ENCODE measurements at regions not wholly inside any gene's neighbourhood (a gene's known extent, or its start where the extent isn't known, plus 50 kb on each side); places are given as distances from the start of the nearest gene placed in this dataset.
"Not testable (repeated sequence)": the region's sequence is repeated elsewhere in the genome, so short reads cannot be mapped to it uniquely, and the experiment has no call there.

DNA sequence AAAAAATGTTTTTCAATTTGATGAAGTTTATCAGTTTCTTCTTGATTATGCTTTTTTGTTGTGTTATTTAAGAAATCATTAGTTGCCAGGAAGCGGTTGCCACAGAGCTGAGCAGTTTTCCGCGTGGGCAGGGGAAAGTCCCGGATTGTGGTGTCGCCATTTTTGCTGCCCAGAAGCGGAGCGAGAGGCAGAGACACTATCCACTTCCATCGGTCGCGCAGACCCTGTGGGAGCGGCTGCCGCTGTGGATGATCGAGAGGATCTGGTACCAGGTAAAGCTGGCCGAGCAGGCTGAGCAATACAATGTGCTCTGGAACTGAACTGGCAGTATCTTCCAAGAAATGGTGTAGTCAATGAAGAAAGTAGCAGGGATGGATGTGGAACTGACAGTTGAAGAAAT lies 119.8 kb downstream of the ZNF736 start:
- no peak for DNase-seq
- ATAC-seq (ENCODE audit: insufficient read depth, low FRiP score) = no peak
- Histone ChIP-seq H3K4me1 (ENCODE audit: control insufficient read depth in 5 of 5, insufficient read depth in 5 of 5, low read length in 5 of 5) (no peaks in the 10 kb centered on the region), H3K36me3 (ENCODE audit: control insufficient read depth in 4 of 4, insufficient read depth in 4 of 4, low read length in 4 of 4) (no peaks in the 10 kb centered on the region), H3K27ac (ENCODE audit: low read depth in 1 of 2, low read length in 1 of 2) (no peak overlapping the region), H3K9me3 (ENCODE audit: control insufficient read depth in 4 of 4, insufficient read depth in 3 of 4, low read length in 3 of 4) (peaks cover 0 to 12% (median 4%) of the 10 kb centered on the region in 4 donors), H3K9ac (ENCODE audit: insufficient read depth in 1 of 2, low read length in 2 of 2) (no peak overlapping the region), H3K27me3 (ENCODE audit: control insufficient read depth in 3 of 3, insufficient read depth in 3 of 3, low read length in 2 of 3) (no peaks in the 10 kb centered on the region), H3K4me3 (no peak overlapping the region)
- 88 to 94% methylated on average over 14 of the region's 14 CpGs for WGBS, 2 donors
- no peak for TF ChIP-seq CTCF (IDR thresholded peaks at IDR 0.05; ENCODE audit: control extremely low read depth, extremely low read depth)

- no peak overlapping the region for H3K9ac ChIP-seq (ENCODE audit: insufficient read depth in 1 of 2, low read length in 2 of 2)
- ATAC-seq (ENCODE audit: insufficient read depth, low FRiP score) = no peak
- H3K4me3 ChIP-seq = no peak overlapping the region
- no peak for TF ChIP-seq CTCF (IDR thresholded peaks at IDR 0.05; ENCODE audit: control extremely low read depth, extremely low read depth)
- no peaks in the 10 kb centered on the region for H3K36me3 ChIP-seq (ENCODE audit: control insufficient read depth in 4 of 4, insufficient read depth in 4 of 4, low read length in 4 of 4)
- no peak overlapping the region for H3K27ac ChIP-seq (ENCODE audit: low read depth in 1 of 2, low read length in 1 of 2)
- no peaks in the 10 kb centered on the region for H3K27me3 ChIP-seq (ENCODE audit: control insufficient read depth in 3 of 3, insufficient read depth in 3 of 3, low read length in 2 of 3)
- peaks cover 0 to 14% (median 4%) of the 10 kb centered on the region in 4 donors for H3K9me3 ChIP-seq (ENCODE audit: control insufficient read depth in 4 of 4, insufficient read depth in 3 of 4, low read length in 3 of 4)
- WGBS, 2 donors = 85 to 90% methylated on average over 5 of the region's 5 CpGs
- H3K4me1 ChIP-seq (ENCODE audit: control insufficient read depth in 5 of 5, insufficient read depth in 5 of 5, low read length in 5 of 5) = no peaks in the 10 kb centered on the region
- DNase-seq = no peak
Measured at GRCh38 chr7:64431838-64432237, 118.1 kb downstream of the ZNF736 start.

- Histone ChIP-seq H3K36me3 (ENCODE audit: control insufficient read depth in 4 of 4, insufficient read depth in 4 of 4, low read length in 4 of 4) (no peaks in the 10 kb centered on the region), H3K4me3 (no peak overlapping the region), H3K4me1 (ENCODE audit: control insufficient read depth in 5 of 5, insufficient read depth in 5 of 5, low read length in 5 of 5) (no peaks in the 10 kb centered on the region), H3K27me3 (ENCODE audit: control insufficient read depth in 3 of 3, insufficient read depth in 3 of 3, low read length in 2 of 3) (no peaks in the 10 kb centered on the region), H3K9me3 (ENCODE audit: control insufficient read depth in 4 of 4, insufficient read depth in 3 of 4, low read length in 3 of 4) (peaks cover 0 to 12% (median 4%) of the 10 kb centered on the region in 4 donors), H3K27ac (ENCODE audit: low read depth in 1 of 2, low read length in 1 of 2) (no peak overlapping the region), H3K9ac (ENCODE audit: insufficient read depth in 1 of 2, low read length in 2 of 2) (no peak overlapping the region)
- no peak for TF ChIP-seq CTCF (IDR thresholded peaks at IDR 0.05; ENCODE audit: control extremely low read depth, extremely low read depth)
- 100% methylated on average over 1 of the region's 1 CpG for WGBS, 2 donors
- ATAC-seq (ENCODE audit: insufficient read depth, low FRiP score) = no peak
- no peak for DNase-seq
Measured at GRCh38 chr7:64429232-64429631, 115.5 kb downstream of the ZNF736 start.

GRCh38 chr7:64425436-64425835 lies 111.7 kb downstream of the ZNF736 start:
- H3K4me1 ChIP-seq (ENCODE audit: control insufficient read depth in 5 of 5, insufficient read depth in 5 of 5, low read length in 5 of 5); DNase-seq; H3K27me3 ChIP-seq (ENCODE audit: control insufficient read depth in 3 of 3, insufficient read depth in 3 of 3, low read length in 2 of 3); H3K27ac ChIP-seq (ENCODE audit: low read depth in 1 of 2, low read length in 1 of 2); H3K36me3 ChIP-seq (ENCODE audit: control insufficient read depth in 4 of 4, insufficient read depth in 4 of 4, low read length in 4 of 4); ATAC-seq (ENCODE audit: insufficient read depth, low FRiP score); H3K9ac ChIP-seq (ENCODE audit: insufficient read depth in 1 of 2, low read length in 2 of 2); H3K4me3 ChIP-seq: not testable (repeated sequence)
- peaks cover 0 to 10% (median 4%) of the 10 kb centered on the region in 4 donors for H3K9me3 ChIP-seq (ENCODE audit: control insufficient read depth in 4 of 4, insufficient read depth in 3 of 4, low read length in 3 of 4)

All from lung (tissue), 11 donors.